Activated CD4-positive, alpha-beta T cell treated with anti-CD3 and anti-CD28 coated beads, Interleukin-2, amount 50 U/mL, for 24 hours (primary cell): ENCODE measurements at regions not wholly inside any gene's neighbourhood (a gene's known extent, or its start where the extent isn't known, plus 50 kb on each side); places are given as distances from the start of the nearest gene placed in this dataset.
"Not testable (repeated sequence)": the region's sequence is repeated elsewhere in the genome, so short reads cannot be mapped to it uniquely, and the experiment has no call there.

Source experiments
- DNase-seq, 2 donors: peaks; one replicate each; pipeline ENCODE4 v3.0.0-alpha.2; 2020; ENCODE audit warnings: low read depth in 1 of 2, low spot score in 1 of 2

- no peak for DNase-seq
Measured at GRCh38 chr15:69668963-69669362, 216.3 kb downstream of the RPLP1 start.

DNA sequence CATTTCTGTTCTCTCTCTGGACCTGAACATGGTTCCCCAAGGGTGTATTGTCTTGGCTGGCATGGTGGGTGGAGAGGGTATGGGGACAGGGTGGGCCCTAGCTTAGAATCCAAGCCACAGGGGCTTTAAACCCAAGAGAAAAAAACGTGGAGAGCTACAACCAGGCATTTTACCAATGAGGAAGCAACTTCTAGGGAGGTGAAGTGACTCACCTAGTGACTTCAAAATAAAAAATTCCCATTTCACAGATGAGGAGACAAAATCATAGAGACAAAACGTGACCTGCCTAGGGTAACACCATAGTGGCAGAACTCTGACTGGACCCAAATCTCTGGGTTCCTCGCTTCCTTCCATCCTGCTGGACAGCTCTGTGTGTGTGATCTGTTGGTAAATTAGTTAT, 216.8 kb downstream of the RPLP1 start:
- no peak for DNase-seq

- no peak for DNase-seq
Measured at GRCh38 chr15:69673291-69673881, 220.8 kb downstream of the RPLP1 start.

GRCh38 chr15:69675731-69676130, 223.1 kb downstream of the RPLP1 start:
- no peak for DNase-seq

DNA sequence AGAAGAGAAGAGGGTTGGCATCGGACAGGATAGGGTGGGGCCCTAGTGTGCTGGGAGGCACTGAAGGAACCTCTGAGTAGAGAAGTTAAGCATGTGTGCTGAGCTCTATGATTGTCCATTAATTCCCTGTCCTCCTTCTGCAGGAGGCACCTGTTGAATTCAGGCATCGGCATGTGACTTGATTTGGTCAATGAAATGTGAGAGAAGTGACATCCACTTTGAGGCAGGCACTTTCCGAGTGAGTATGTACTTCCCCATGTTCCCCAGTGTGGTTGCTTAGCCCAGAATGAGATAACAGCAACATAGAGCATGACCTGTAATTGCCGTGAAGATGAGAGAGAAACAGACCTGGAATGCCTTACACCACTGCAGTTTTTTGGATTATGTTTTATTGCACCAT, 224.8 kb downstream of the RPLP1 start:
- DNase-seq: no peak

DNA sequence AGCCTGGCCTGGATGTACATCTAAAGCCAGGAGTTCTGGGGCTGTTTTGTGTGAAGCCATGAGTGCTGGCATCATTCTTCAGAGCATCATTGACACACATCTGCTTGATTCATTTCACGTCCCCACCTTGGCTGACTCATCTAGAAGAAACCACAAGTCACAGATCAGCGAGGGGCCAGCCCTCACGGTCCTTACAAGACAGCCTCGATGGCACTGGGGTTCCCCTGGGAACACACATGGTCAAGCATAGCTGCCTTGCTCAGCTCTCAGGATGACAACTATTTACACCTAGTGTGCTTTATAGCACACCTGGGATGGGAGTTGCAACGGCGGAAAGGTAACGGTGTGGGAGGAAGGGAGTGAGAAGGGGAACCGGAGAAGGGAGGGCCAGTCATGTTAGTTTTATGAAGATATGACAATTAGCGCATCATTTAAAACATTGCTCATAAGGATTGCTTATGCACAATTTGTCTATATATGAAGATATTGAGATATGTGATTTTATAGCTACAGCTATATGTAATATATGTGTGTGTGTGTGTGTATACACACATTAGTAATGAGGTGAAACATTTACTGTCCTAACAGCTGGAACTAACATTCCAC, 227.1 kb downstream of the RPLP1 start:
- DNase-seq: peak; percentile 14 to 15

DNA sequence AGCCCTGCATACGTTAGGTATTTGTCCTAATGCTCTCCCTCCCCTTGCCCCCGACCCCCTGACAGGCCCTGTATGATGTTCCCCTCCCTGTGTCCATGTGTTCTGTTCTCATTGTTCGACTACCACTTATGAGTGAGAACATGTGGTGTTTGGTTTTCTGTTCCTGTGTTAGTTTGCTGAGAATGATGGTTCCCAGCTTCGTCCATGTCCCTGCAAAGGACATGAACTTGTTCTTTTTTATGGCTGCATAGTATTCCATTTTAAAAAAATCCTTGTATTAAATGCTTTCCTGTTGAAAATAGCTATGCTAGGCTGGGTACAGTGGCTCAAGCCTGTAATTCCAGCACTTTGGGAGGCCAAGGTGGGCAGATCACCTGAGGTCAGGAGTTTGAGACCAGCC, 232.2 kb downstream of the RPLP1 start:
- not testable (repeated sequence) for DNase-seq

GRCh38 chr15:69685512-69686452, 233.2 kb downstream of the RPLP1 start:
- no peak for DNase-seq

- DNase-seq: no peak
Measured at GRCh38 chr15:69686626-69687025, 234.0 kb downstream of the RPLP1 start.

GRCh38 chr15:69689133-69689532, 236.5 kb downstream of the RPLP1 start:
- no peak for DNase-seq

GRCh38 chr15:69691307-69692015, 238.8 kb downstream of the RPLP1 start:
- no peak for DNase-seq

GRCh38 chr15:69692342-69692741, 239.7 kb downstream of the RPLP1 start:
- no peak for DNase-seq

GRCh38 chr15:69693059-69693458, 240.4 kb downstream of the RPLP1 start:
- DNase-seq: no peak

GRCh38 chr15:69696946-69697345, 244.3 kb downstream of the RPLP1 start:
- no peak for DNase-seq

- DNase-seq: no peak
Measured at GRCh38 chr15:69697916-69698315, 245.3 kb downstream of the RPLP1 start.

- DNase-seq: no peak
Measured at GRCh38 chr15:69699096-69699495, 246.5 kb downstream of the RPLP1 start.

- DNase-seq: no peak
Measured at GRCh38 chr15:69700380-69700779, 247.8 kb downstream of the RPLP1 start.

- DNase-seq: no peak
Measured at GRCh38 chr15:69701198-69701597, 248.6 kb downstream of the RPLP1 start.

DNA sequence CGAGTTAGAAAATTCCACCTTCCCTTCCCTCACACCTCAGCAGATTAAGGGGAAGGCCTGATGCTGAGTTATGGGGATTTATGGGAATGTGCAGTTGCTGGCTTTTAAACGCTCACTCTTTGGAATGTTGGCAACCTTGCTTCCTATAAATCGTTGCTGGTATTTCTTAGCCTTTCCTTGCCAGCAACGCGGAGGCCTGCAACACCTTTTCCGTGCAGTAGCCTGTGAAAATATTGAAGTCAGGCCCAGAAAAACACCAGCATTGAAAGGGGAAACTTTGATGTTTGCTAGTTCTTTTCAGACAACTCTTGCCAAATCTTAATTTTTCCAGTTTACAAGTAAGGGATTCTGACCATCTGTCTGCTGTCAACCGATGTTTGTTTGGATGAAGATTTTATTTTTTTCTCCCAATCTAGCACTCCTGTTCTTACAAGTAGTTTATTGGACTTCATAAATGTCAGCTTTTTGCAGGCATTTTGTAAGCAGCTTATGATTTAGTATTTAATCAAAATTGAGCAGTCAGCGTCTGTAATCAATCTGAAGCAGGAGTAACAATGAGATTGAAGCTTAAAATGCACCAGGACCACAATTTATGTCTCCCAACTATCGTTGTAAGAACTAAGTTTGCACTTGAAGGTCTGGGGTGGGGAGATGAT, 251.0 kb downstream of the RPLP1 start:
- DNase-seq: no peak

DNA sequence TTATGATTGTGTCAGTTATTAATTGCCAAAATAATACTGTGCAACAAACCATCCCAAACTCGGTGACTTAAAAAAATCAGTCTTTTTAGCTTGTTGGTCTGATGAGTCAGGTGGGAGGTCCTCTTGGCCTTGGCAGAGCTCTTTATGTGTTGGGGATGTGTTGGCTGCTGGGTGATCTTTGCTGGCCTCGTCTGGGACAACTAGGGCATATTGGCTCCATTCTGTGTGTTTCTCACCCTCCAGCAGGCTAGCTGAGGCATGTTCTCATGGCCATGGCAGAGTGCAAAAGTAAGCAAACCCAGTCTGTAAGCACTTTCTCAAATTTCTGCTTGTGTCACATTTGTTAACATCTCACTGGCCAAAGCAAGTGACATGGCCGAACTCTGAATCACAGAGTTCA, 251.6 kb downstream of the RPLP1 start:
- DNase-seq: no peak

DNA sequence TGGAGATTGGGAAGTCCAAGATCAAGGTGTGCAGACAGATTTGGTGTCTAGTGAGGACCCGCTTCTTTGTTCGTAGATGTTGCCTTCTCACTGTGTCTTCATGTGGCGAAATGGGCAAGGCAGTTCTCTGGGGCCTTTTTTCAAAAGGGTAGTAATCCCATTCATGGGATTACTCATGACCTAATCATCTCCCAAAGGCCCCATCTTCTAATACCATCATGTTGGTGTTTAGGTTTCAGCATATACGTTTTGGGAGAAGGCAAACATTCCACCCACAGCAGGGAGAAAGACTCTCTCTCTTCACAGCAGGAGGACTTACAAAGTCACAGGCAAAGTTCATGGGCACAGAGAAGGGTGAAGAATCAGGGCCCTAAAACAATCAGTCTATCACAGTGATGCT, 252.1 kb downstream of the RPLP1 start:
- DNase-seq: no peak
